ENCODE measurements at regions not wholly inside any gene's neighbourhood (a gene's known extent, or its start where the extent isn't known, plus 50 kb on each side); places are given as distances from the start of the nearest gene placed in this dataset.
A peak's percentile ranks its signal among the peaks of the same experiment; 100 is the strongest.

- H3K27me3 ChIP-seq (ENCODE audit: insufficient read depth), result no peaks in the 10 kb centered on the region
- Mint-ChIP-seq H3K27ac (peak overlapping the region; percentile 76; the same call in 1 of the 2 replicates), H3K4me3 (no peak overlapping the region), H3K4me1 (peaks cover 30% of the 10 kb centered on the region), H3K27me3 (ENCODE audit: insufficient read depth, low read depth, poor library complexity) (peaks cover 5% of the 10 kb centered on the region), H3K9me3 (no peaks in the 10 kb centered on the region), H3K36me3 (ENCODE audit: low read depth) (no peaks in the 10 kb centered on the region; the same call in 2 of the 3 replicates)
- peaks cover 21% of the 10 kb centered on the region for H3K4me1 ChIP-seq (ENCODE audit: insufficient read depth)
- no peak overlapping the region for H2AFZ ChIP-seq
- ATAC-seq, result no peak
- H3K79me2 ChIP-seq (replicated peaks; ENCODE audit: insufficient read depth), result no peaks in the 10 kb centered on the region
- no peak overlapping the region for H3K4me3 ChIP-seq
- H3K36me3 ChIP-seq (ENCODE audit: insufficient read depth), result no peaks in the 10 kb centered on the region
- TF ChIP-seq JUNB (IDR thresholded peaks at IDR 0.05; ENCODE audit: unreplicated experiment) (no peak), ZNF114 (CRISPR knock-in tag; IDR thresholded peaks at IDR 0.05) (no peak), EZH2 (IDR thresholded peaks at IDR 0.05; ENCODE audit: low read depth, unreplicated experiment) (no peak), NANOG (IDR thresholded peaks at IDR 0.05; ENCODE audit: borderline replicate concordance) (no peak), STAT1 (IDR thresholded peaks at IDR 0.05; ENCODE audit: unreplicated experiment) (no peak)
- no peaks in the 10 kb centered on the region for H3F3A ChIP-seq (replicated peaks; ENCODE audit: low read depth)
- no peak overlapping the region for H3K4me2 ChIP-seq
- no peaks in the 10 kb centered on the region for H3K9me2 ChIP-seq (ENCODE audit: insufficient read depth)
- no peak for DNase-seq (ENCODE audit: low spot score)
- no peaks in the 10 kb centered on the region for H4K20me1 ChIP-seq (replicated peaks; ENCODE audit: insufficient read depth)
- H3K27ac ChIP-seq (ENCODE audit: low read depth), result no peak overlapping the region
Observed at GRCh38 chr12:107440606-107441005, 245.0 kb upstream of the PWP1 start.

GRCh38 chr12:107441665-107442300, 243.8 kb upstream of the PWP1 start:
- Mint-ChIP-seq H3K9me3 (no peaks in the 10 kb centered on the region), H3K27me3 (ENCODE audit: insufficient read depth, low read depth, poor library complexity) (peaks cover 7% of the 10 kb centered on the region), H3K36me3 (ENCODE audit: low read depth) (no peaks in the 10 kb centered on the region), H3K4me3 (no peak overlapping the region), H3K27ac (no peak overlapping the region), H3K4me1 (peaks cover 25% of the 10 kb centered on the region)
- H4K20me1 ChIP-seq (replicated peaks; ENCODE audit: insufficient read depth), result no peaks in the 10 kb centered on the region
- ATAC-seq (no peak), DNase-seq (ENCODE audit: low spot score) (no peak)
- H3K36me3 ChIP-seq (ENCODE audit: insufficient read depth), result no peaks in the 10 kb centered on the region
- no peaks in the 10 kb centered on the region for H3F3A ChIP-seq (replicated peaks; ENCODE audit: low read depth)
- no peak overlapping the region for H2AFZ ChIP-seq
- H3K9me2 ChIP-seq (ENCODE audit: insufficient read depth), result no peaks in the 10 kb centered on the region
- H3K4me2 ChIP-seq, result no peak overlapping the region
- H3K27me3 ChIP-seq (ENCODE audit: insufficient read depth), result no peaks in the 10 kb centered on the region
- peaks cover 21% of the 10 kb centered on the region for H3K4me1 ChIP-seq (ENCODE audit: insufficient read depth)
- H3K79me2 ChIP-seq (replicated peaks; ENCODE audit: insufficient read depth), result no peaks in the 10 kb centered on the region
- H3K27ac ChIP-seq (ENCODE audit: low read depth), result no peak overlapping the region
- no peak overlapping the region for H3K4me3 ChIP-seq
- no peak for TF ChIP-seq REST (IDR thresholded peaks at IDR 0.05; ENCODE audit: unreplicated experiment)
- no peak for TF ChIP-seq CREB1 (CRISPR knock-in tag; IDR thresholded peaks at IDR 0.05; ENCODE audit: low read depth)
- no peak for TF ChIP-seq POLR2AphosphoS5 (IDR thresholded peaks at IDR 0.05; ENCODE audit: low read depth)
- no peak for TF ChIP-seq ZNF114 (CRISPR knock-in tag; IDR thresholded peaks at IDR 0.05)
- TF ChIP-seq EZH2 (IDR thresholded peaks at IDR 0.05; ENCODE audit: low read depth, unreplicated experiment), result no peak
- TF ChIP-seq JUNB (IDR thresholded peaks at IDR 0.05; ENCODE audit: unreplicated experiment), result no peak
- TF ChIP-seq STAT1 (IDR thresholded peaks at IDR 0.05; ENCODE audit: unreplicated experiment), result no peak
- TF ChIP-seq EZH2phosphoT487 (IDR thresholded peaks at IDR 0.05; ENCODE audit: unreplicated experiment), result no peak
- no peak for TF ChIP-seq ZNF462 (CRISPR knock-in tag; IDR thresholded peaks at IDR 0.05)
- TF ChIP-seq ZNF331 (CRISPR knock-in tag; IDR thresholded peaks at IDR 0.05; ENCODE audit: low read depth), result no peak

Measured in GM23338 (cell line).